Ovary (tissue), 3 donors: ENCODE measurements at regions not wholly inside any gene's neighbourhood (a gene's known extent, or its start where the extent isn't known, plus 50 kb on each side); places are given as distances from the start of the nearest gene placed in this dataset.

Source experiments
- EP300 ChIP-seq: sonication (generic); formaldehyde crosslinking; IDR thresholded peaks from one replicate; pipeline ENCODE4 v1.6.1; 2017; ENCODE audit warnings: antibody characterized with exemption
- POLR2A ChIP-seq: fragments of 450-650 bp; IDR thresholded peaks from one replicate; pipeline ENCODE4 v1.6.1; 2017; ENCODE audit warnings: antibody characterized with exemption, mild to moderate bottlenecking, moderate library complexity
- TF ChIP-seq, protein P1 (sequence below), 3 donors: fragments of 450-650 bp in 2 of 3; fragments of 200-600 bp in 1 of 3; IDR thresholded peaks; one replicate each; pipeline versions ENCODE4 v1.5.1 to v1.8.0; 2016 to 2022; ENCODE audit warnings: antibody characterized with exemption in 3 of 3, mild to moderate bottlenecking in 1 of 3
- donor health status: DM: no; HTN: no; CAD: no.

DNA sequence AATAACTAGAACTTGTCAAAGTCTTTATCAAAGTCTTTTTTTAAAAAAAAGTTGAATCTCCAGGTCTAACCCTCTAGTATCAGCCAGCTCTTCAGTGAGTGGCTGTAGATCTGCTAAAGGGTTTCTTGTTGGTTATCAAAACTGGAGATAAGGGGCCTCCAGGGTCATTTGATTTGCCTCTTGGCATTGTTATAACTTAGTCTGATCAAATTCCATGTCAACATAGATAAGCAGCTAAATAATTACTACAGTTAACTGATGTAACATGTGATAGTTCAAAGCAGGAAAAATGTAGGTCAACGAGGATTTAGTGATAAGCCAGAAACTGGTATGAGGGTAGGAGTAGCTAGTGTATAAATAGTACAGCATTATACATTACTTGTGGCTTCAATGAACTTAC lies 465.1 kb downstream of the PDHA2 start:
- TF ChIP-seq POLR2A (no peak), EP300 (no peak)
- TF ChIP-seq, protein P1, sequence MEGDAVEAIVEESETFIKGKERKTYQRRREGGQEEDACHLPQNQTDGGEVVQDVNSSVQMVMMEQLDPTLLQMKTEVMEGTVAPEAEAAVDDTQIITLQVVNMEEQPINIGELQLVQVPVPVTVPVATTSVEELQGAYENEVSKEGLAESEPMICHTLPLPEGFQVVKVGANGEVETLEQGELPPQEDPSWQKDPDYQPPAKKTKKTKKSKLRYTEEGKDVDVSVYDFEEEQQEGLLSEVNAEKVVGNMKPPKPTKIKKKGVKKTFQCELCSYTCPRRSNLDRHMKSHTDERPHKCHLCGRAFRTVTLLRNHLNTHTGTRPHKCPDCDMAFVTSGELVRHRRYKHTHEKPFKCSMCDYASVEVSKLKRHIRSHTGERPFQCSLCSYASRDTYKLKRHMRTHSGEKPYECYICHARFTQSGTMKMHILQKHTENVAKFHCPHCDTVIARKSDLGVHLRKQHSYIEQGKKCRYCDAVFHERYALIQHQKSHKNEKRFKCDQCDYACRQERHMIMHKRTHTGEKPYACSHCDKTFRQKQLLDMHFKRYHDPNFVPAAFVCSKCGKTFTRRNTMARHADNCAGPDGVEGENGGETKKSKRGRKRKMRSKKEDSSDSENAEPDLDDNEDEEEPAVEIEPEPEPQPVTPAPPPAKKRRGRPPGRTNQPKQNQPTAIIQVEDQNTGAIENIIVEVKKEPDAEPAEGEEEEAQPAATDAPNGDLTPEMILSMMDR (IDR thresholded peaks at IDR 0.05) = no peak
